Stimulated activated CD4-positive, alpha-beta T cell treated with anti-CD3 and anti-CD28 coated beads, Interleukin-1b, Interleukin-23, amount 100 ng/mL, for 1 hour (primary cell): ENCODE measurements at regions not wholly inside any gene's neighbourhood (a gene's known extent, or its start where the extent isn't known, plus 50 kb on each side); places are given as distances from the start of the nearest gene placed in this dataset.

Experiments
- DNase-seq, 2 donors: peaks; one replicate each; pipeline ENCODE4 v3.0.0-alpha.2; 2020; ENCODE audit warnings: low read depth in 2 of 2

GRCh38 chr4:58553679-58554078, 1443.5 kb upstream of the IGFBP7 start:
- DNase-seq: no peak

- DNase-seq: no peak
These were observed 1442.8 kb upstream of the IGFBP7 start for GRCh38 chr4:58553031-58553430.

- DNase-seq: no peak
These were observed 1441.5 kb upstream of the IGFBP7 start for GRCh38 chr4:58551676-58552075.

- DNase-seq: no peak
These were observed 1433.3 kb upstream of the IGFBP7 start for GRCh38 chr4:58543465-58543864.

GRCh38 chr4:58541926-58542325, 1431.7 kb upstream of the IGFBP7 start:
- DNase-seq: no peak

- no peak for DNase-seq
These were observed 1412.7 kb upstream of the IGFBP7 start for GRCh38 chr4:58522765-58523382.

GRCh38 chr4:58515226-58515625, 1405.0 kb upstream of the IGFBP7 start:
- DNase-seq: no peak

- no peak for DNase-seq
These were observed 1404.1 kb upstream of the IGFBP7 start for GRCh38 chr4:58514299-58514698.

GRCh38 chr4:58510652-58511051, 1400.5 kb upstream of the IGFBP7 start:
- no peak for DNase-seq

GRCh38 chr4:58507079-58507478, 1396.9 kb upstream of the IGFBP7 start:
- DNase-seq: no peak

- DNase-seq: no peak
These were observed 1392.7 kb upstream of the IGFBP7 start for GRCh38 chr4:58502839-58503238.

GRCh38 chr4:58499182-58499581, 1389.0 kb upstream of the IGFBP7 start:
- no peak for DNase-seq

GRCh38 chr4:58491620-58492019, 1381.4 kb upstream of the IGFBP7 start:
- no peak for DNase-seq

- no peak for DNase-seq
These were observed 1367.8 kb upstream of the IGFBP7 start for GRCh38 chr4:58477950-58478349.

GRCh38 chr4:58477513-58477912, 1367.3 kb upstream of the IGFBP7 start:
- no peak for DNase-seq

GRCh38 chr4:58475097-58475496, 1364.9 kb upstream of the IGFBP7 start:
- no peak for DNase-seq

GRCh38 chr4:58465031-58465430, 1354.8 kb upstream of the IGFBP7 start:
- DNase-seq: no peak

GRCh38 chr4:58456727-58457384, 1346.7 kb upstream of the IGFBP7 start:
- DNase-seq: no peak

GRCh38 chr4:58453956-58454355, 1343.8 kb upstream of the IGFBP7 start:
- DNase-seq: no peak

GRCh38 chr4:58451707-58452106, 1341.5 kb upstream of the IGFBP7 start:
- no peak for DNase-seq

- DNase-seq: no peak
These were observed 1325.7 kb upstream of the IGFBP7 start for GRCh38 chr4:58435871-58436270.

GRCh38 chr4:58413849-58414248, 1303.7 kb upstream of the IGFBP7 start:
- no peak for DNase-seq

GRCh38 chr4:58411904-58412303, 1301.7 kb upstream of the IGFBP7 start:
- DNase-seq: no peak

- no peak for DNase-seq
These were observed 1296.6 kb upstream of the IGFBP7 start for GRCh38 chr4:58406762-58407161.
